ENCODE measurements at regions not wholly inside any gene's neighbourhood (a gene's known extent, or its start where the extent isn't known, plus 50 kb on each side); places are given as distances from the start of the nearest gene placed in this dataset.

DNA sequence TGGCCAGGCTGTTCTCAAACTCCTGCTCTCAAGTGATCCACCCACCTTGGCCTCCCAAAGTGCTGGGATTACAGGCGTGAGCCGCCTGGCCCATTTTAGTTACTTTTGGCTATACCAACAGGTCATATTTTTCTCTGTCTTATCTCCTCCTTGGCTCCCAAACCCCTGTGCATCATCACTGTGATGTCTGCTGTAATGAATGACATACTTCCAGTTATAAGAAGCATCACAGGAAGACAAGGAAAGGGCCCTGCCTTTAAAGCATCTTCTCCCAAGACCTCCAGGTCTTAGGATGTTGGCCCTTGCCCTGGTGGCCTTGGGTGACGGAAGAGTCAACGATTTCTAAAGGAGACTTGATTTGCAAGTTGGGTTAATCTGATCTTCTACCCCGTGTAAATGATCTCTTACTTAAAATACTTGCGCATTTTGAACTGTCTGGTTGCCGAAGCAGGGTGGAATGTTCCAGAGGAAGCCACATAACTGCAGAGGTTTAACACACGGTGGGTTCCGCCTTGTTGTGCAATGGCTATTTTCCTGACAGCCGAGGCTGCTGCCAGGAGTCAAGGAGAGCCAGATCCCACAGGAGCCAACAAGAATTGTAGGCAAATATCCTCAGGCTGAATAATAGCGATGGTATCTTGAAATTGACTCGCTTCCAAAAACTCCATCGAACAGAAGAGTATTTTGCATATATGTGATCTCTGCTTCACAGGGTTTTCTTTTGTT is 55.7 kb upstream of the PLXNC1 start:
- H3K4me2 ChIP-seq (ENCODE audit: control insufficient read depth, insufficient read depth): no peak overlapping the region
- H3K79me2 ChIP-seq (ENCODE audit: control insufficient read depth, insufficient read depth, low read length): no peaks in the 10 kb centered on the region
- no peak overlapping the region for H3K27ac ChIP-seq (ENCODE audit: control insufficient read depth, insufficient read depth)
- no peak overlapping the region for H2AFZ ChIP-seq (ENCODE audit: control insufficient read depth, low read depth, low read length)
- POLR2A ChIA-PET: no interaction called here
- CTCF ChIA-PET: interaction anchor here (1.8 to 2.6 kb wide), 2 partner anchors 9 to 10 kb away, joined by 10 to 15 read pairs; no protein-coding TSS in a partner anchor
- no TSS peak for BruUV-seq (replicated peaks)
- SMC1A ChIA-PET (ENCODE audit: uncharacterized antibody, unreplicated experiment): interaction anchor here (1.3 kb wide), 1 partner anchor 10 kb away, joined by 4 read pairs; no protein-coding TSS in a partner anchor
- H3K9me3 ChIP-seq (replicated peaks; ENCODE audit: control insufficient read depth, insufficient read depth, low read length): no peaks in the 10 kb centered on the region
- H4K20me1 ChIP-seq (ENCODE audit: control insufficient read depth, insufficient read depth): no peaks in the 10 kb centered on the region
- DNase-seq (ENCODE audit: low read depth, low spot score) (no peak), ATAC-seq (no peak), FAIRE-seq (no peak)
- no peak overlapping the region for H3K4me3 ChIP-seq
- H3K27me3 ChIP-seq (replicated peaks in 1 of 2; ENCODE audit: control insufficient read depth in 2 of 2, insufficient read depth in 2 of 2, low read length in 1 of 2): no peaks in the 10 kb centered on the region
- no peaks in the 10 kb centered on the region for H3K4me1 ChIP-seq (ENCODE audit: control insufficient read depth, insufficient read depth, low read length)
- 59% methylated on average over 13 of the region's 13 CpGs for WGBS (ENCODE audit: insufficient coverage, insufficient replicate concordance, low lambda C conversion rate, missing lambda C conversion rate)
- H3K9ac ChIP-seq (ENCODE audit: control insufficient read depth, insufficient read depth, low read length): no peak overlapping the region
- in situ Hi-C loops (cut with MboI) (loop anchor here (10.0 kb wide), 1 partner anchor 1308 kb away; no protein-coding TSS in a partner anchor), intact Hi-C loops (cut with micrococcal nuclease; ENCODE audit: unreplicated experiment) (no loop called here)
- no peaks in the 10 kb centered on the region for H3K36me3 ChIP-seq (ENCODE audit: control insufficient read depth in 2 of 2, insufficient read depth in 2 of 2, low read length in 1 of 2)
- RAD21 ChIA-PET (ENCODE audit: unreplicated experiment): interaction anchor here (2.1 kb wide), 1 partner anchor 10 kb away, joined by 9 read pairs; no protein-coding TSS in a partner anchor
- TF ChIP-seq, protein P1, sequence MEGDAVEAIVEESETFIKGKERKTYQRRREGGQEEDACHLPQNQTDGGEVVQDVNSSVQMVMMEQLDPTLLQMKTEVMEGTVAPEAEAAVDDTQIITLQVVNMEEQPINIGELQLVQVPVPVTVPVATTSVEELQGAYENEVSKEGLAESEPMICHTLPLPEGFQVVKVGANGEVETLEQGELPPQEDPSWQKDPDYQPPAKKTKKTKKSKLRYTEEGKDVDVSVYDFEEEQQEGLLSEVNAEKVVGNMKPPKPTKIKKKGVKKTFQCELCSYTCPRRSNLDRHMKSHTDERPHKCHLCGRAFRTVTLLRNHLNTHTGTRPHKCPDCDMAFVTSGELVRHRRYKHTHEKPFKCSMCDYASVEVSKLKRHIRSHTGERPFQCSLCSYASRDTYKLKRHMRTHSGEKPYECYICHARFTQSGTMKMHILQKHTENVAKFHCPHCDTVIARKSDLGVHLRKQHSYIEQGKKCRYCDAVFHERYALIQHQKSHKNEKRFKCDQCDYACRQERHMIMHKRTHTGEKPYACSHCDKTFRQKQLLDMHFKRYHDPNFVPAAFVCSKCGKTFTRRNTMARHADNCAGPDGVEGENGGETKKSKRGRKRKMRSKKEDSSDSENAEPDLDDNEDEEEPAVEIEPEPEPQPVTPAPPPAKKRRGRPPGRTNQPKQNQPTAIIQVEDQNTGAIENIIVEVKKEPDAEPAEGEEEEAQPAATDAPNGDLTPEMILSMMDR (IDR thresholded peaks at IDR 0.05 in 2 of 3, conservative IDR thresholded peaks at IDR 0.05 in 1 of 3; ENCODE audit: control insufficient read depth in 2 of 3, extremely low read depth in 1 of 3, insufficient read depth in 1 of 3, low read depth in 3 of 3, low read length in 3 of 3): no peak
- no peak for TF ChIP-seq HDAC6 (IDR thresholded peaks at IDR 0.05; ENCODE audit: unreplicated experiment)
- TF ChIP-seq, protein P2, sequence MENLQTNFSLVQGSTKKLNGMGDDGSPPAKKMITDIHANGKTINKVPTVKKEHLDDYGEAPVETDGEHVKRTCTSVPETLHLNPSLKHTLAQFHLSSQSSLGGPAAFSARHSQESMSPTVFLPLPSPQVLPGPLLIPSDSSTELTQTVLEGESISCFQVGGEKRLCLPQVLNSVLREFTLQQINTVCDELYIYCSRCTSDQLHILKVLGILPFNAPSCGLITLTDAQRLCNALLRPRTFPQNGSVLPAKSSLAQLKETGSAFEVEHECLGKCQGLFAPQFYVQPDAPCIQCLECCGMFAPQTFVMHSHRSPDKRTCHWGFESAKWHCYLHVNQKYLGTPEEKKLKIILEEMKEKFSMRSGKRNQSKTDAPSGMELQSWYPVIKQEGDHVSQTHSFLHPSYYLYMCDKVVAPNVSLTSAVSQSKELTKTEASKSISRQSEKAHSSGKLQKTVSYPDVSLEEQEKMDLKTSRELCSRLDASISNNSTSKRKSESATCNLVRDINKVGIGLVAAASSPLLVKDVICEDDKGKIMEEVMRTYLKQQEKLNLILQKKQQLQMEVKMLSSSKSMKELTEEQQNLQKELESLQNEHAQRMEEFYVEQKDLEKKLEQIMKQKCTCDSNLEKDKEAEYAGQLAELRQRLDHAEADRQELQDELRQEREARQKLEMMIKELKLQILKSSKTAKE (IDR thresholded peaks at IDR 0.05; ENCODE audit: low read depth, poor library complexity, severe bottlenecking): no peak
- TF ChIP-seq, protein P3, sequence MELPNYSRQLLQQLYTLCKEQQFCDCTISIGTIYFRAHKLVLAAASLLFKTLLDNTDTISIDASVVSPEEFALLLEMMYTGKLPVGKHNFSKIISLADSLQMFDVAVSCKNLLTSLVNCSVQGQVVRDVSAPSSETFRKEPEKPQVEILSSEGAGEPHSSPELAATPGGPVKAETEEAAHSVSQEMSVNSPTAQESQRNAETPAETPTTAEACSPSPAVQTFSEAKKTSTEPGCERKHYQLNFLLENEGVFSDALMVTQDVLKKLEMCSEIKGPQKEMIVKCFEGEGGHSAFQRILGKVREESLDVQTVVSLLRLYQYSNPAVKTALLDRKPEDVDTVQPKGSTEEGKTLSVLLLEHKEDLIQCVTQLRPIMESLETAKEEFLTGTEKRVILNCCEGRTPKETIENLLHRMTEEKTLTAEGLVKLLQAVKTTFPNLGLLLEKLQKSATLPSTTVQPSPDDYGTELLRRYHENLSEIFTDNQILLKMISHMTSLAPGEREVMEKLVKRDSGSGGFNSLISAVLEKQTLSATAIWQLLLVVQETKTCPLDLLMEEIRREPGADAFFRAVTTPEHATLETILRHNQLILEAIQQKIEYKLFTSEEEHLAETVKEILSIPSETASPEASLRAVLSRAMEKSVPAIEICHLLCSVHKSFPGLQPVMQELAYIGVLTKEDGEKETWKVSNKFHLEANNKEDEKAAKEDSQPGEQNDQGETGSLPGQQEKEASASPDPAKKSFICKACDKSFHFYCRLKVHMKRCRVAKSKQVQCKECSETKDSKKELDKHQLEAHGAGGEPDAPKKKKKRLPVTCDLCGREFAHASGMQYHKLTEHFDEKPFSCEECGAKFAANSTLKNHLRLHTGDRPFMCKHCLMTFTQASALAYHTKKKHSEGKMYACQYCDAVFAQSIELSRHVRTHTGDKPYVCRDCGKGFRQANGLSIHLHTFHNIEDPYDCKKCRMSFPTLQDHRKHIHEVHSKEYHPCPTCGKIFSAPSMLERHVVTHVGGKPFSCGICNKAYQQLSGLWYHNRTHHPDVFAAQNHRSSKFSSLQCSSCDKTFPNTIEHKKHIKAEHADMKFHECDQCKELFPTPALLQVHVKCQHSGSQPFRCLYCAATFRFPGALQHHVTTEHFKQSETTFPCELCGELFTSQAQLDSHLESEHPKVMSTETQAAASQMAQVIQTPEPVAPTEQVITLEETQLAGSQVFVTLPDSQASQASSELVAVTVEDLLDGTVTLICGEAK (IDR thresholded peaks at IDR 0.05; ENCODE audit: borderline replicate concordance): no peak
- no peak for TF ChIP-seq POU2F2 (IDR thresholded peaks at IDR 0.05; ENCODE audit: borderline replicate concordance, low read depth, low read length)
- no peak for TF ChIP-seq BRCA1 (IDR thresholded peaks at IDR 0.05; ENCODE audit: low read depth, low read length)
- TF ChIP-seq RCOR1 (conservative IDR thresholded peaks at IDR 0.05; ENCODE audit: low read depth, low read length): no peak
- TF ChIP-seq, protein P4, sequence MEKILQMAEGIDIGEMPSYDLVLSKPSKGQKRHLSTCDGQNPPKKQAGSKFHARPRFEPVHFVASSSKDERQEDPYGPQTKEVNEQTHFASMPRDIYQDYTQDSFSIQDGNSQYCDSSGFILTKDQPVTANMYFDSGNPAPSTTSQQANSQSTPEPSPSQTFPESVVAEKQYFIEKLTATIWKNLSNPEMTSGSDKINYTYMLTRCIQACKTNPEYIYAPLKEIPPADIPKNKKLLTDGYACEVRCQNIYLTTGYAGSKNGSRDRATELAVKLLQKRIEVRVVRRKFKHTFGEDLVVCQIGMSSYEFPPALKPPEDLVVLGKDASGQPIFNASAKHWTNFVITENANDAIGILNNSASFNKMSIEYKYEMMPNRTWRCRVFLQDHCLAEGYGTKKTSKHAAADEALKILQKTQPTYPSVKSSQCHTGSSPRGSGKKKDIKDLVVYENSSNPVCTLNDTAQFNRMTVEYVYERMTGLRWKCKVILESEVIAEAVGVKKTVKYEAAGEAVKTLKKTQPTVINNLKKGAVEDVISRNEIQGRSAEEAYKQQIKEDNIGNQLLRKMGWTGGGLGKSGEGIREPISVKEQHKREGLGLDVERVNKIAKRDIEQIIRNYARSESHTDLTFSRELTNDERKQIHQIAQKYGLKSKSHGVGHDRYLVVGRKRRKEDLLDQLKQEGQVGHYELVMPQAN (conservative IDR thresholded peaks at IDR 0.05): no peak
- no peak for TF ChIP-seq RELA (IDR thresholded peaks at IDR 0.05; ENCODE audit: borderline replicate concordance, partially characterized antibody)
- TF ChIP-seq, protein P5, sequence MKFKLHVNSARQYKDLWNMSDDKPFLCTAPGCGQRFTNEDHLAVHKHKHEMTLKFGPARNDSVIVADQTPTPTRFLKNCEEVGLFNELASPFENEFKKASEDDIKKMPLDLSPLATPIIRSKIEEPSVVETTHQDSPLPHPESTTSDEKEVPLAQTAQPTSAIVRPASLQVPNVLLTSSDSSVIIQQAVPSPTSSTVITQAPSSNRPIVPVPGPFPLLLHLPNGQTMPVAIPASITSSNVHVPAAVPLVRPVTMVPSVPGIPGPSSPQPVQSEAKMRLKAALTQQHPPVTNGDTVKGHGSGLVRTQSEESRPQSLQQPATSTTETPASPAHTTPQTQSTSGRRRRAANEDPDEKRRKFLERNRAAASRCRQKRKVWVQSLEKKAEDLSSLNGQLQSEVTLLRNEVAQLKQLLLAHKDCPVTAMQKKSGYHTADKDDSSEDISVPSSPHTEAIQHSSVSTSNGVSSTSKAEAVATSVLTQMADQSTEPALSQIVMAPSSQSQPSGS (IDR thresholded peaks at IDR 0.05; ENCODE audit: low read length): no peak
